Iris pigment epithelial cell (primary cell): ENCODE measurements at regions not wholly inside any gene's neighbourhood (a gene's known extent, or its start where the extent isn't known, plus 50 kb on each side); places are given as distances from the start of the nearest gene placed in this dataset.
A peak's percentile ranks its signal among the peaks of the same experiment; 100 is the strongest.

ENCODE experiments used
- DNase-seq: peaks from one replicate; pipeline ENCODE4 v3.0.0-alpha.2; 2011; ENCODE audit warnings: low read depth

DNA sequence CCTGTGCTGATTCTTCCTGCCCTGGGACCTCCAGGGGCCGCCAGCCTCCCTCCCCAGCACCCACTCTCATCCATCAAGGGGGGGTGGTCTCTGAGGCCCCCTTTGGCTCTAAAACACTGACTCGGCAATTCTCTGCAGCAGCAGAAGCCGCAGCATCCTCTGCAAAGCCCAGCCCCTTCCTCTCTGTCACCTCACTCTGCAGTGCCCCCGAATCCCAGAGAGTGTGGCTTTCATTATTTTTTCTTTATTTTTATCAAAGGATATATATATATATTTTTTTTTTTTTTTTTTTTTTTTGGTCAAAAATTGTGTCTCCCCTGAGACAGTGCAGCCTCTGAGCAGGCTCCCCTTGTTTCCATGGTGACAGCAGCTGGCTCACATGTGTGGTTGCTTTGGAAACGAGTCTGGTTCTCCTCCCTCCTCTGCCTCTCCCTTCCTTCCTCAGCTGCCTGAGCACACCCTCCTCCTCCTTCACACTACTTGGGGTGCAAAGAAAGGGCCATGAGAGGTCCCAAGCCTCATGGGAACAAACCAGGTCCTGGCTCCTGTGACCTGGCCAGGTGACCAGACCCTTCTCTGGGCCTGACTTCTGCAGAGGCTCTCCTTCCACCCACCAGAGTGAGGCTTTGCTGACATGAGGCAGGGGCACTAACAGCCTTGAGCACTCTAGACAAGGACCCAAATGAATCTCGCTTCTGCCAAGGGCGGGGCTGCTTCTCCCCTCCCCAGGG is 100.5 kb downstream of the LRRC74A start:
- DNase-seq, result no peak

DNA sequence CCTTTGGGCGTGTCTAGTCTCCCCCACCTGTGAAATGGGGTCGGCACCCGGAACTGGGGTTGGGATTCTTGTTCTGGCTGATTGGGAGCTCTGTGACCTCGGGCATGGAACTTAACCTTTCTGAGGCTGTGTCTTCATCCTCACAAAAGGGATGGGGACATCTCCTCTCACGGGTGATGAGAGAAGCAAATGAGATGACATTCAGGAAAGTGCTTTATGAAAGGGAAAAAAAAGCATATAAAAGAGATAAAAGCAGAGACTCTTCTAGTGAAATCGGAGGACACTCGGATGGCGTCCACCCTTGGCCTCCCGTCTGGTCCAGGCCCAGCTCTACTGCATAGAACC is 98.9 kb downstream of the LRRC74A start:
- DNase-seq, result no peak

DNA sequence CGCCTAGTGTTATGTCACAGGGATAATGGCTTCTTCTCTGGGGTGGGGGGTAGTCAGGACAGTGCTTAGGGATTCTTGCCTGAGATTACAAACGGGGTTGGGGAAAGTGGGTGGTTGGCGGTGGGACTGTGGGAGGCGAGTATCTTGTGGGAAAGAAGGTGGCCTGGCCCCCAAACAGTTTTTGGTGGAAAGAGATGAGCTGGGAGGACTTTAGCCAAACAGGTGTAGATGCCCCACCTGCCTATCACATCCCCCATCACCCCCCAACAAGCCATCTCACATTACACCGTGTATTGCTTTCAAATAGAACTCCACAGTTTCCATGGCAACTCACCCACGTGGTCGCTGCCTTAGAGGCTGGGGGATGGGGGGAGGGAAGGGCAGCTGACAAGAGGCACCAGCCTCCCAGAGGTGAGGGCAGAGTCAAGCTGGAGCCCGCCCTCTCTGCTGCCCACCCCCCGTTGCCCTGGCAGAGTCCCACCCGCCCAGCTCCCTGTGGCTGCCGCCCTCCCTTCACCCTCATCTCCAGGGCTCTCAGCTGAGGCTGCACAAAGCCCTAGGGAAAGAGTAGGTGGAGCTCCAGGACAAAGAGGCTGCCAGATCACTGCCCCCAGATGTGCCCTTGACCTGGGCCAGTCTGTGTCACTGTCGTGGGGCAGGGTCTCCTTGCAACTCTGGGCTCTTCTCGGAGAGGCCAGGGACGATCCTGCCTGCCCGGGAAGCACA is 98.3 kb downstream of the LRRC74A start:
- peak; percentile 50 for DNase-seq

DNA sequence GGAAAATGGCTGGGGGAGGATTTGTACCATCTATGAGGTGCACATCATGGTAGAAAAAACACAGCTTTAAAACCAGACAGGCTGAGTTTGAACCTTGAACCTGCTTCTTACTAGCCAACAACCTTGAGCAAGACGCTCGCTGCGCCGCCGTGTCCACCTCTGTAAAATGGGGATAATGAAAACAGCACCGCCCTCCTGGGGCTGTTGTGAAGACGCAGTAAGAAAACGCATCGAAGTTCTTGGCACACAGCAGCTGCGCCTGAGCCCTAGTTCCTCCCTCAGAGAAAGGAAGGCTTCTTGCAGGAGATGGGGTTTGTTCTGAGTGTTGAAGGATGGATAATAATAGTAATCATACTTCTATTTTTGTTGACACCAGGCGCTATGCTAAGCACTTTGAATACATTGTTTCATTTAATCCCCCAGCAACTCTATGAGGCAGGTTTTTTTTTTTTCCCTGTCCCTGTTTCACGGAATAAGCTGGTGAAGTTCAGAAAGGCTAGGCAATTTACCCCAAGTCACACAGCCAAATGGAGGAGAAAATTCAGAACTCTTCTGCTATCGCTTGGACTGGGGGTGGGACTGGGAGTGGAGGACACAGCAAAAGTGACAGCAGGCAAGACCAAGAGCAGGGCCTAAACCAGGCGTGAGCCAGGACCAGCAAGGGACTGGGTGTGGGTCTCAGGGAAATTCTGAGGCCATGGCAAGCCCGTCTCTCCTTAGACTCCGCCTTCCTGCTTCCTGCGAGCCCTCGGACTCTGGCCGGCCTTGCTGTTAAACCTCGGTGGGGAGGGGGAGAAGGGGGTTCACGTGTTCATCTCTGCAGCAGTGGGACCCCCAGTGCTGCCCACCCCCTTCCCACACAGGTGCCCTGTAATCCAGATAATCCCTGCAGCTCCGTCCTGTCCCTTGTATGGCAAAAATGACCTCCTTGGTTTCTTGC is 97.5 kb downstream of the LRRC74A start:
- DNase-seq, result no peak

DNA sequence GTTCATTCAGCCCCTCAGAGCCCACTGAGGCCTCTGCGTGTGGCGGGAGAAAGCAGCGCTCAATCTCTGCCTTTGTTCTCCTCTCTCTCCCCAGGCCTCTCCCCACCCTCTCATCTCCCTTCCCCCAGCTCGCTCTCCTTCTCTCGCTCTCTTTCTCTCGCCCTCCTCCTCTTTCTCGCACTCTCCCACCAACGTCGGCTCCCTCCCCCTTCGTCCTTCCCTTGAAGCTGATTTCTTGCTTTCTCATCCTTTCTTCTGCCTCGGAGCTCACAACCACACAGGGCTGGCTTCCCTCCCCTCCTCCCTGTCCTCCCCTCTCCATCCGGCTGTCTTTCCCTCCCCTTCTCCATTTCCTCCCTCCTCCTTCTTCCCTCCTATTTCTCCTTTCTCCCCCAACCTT is 96.4 kb downstream of the LRRC74A start:
- DNase-seq, result peak; percentile 21

DNA sequence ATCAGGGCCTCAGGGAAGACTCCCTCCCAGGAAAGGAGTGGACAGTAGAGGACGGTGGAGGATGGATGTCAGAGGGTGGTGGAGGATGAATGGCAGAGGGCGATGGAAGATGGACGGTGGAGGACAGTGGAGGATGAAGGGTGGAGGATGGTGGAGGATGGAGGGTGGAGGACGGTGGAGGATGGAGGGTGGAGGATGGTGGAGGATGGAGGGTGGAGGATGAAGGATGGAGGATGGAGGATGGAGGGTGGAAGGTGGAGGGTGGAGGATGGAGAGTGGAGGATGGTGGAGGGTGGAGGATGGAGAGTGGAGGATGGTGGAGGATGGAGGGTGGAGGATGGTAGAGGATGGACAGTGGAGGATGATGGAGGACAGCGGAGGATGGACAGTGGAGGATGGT is 95.9 kb downstream of the LRRC74A start:
- no peak for DNase-seq

DNA sequence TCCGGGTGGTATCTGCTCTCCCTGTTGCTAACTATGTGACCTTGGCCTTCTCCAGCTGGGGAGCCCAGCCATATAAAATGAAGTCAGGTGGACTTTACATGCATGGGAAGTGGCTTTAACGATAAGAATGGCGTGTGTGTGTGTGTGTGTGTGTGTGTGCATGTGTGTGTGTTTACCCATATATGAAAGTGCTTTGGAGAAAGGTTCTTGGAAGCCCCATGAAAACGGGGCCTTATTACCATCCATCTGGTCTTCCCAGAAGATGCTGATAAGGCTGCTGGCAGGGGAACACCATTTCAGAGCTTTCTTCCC is 94.8 kb downstream of the LRRC74A start:
- DNase-seq, result no peak

GRCh38 chr14:76920331-76921087 is 94.3 kb downstream of the LRRC74A start:
- no peak for DNase-seq

GRCh38 chr14:76919431-76920330 is 93.5 kb downstream of the LRRC74A start:
- DNase-seq, result peak; percentile 70
